GM23248 (cell line): ENCODE measurements at regions not wholly inside any gene's neighbourhood (a gene's known extent, or its start where the extent isn't known, plus 50 kb on each side); places are given as distances from the start of the nearest gene placed in this dataset.

Experiments
- EZH2 ChIP-seq: fragments of 200-600 bp; sonication (generic); IDR thresholded peaks from 2 replicates; pipeline ENCODE4 v1.6.1; 2018; ENCODE audit warnings: antibody characterized with exemption, mild to moderate bottlenecking; ENCODE audit not compliant: insufficient read depth, poor library complexity, severe bottlenecking
- EZH2phosphoT487 ChIP-seq: fragments of 200-600 bp; sonication (generic); IDR thresholded peaks from 2 replicates; pipeline ENCODE4 v1.6.1; 2018; ENCODE audit warnings: antibody characterized with exemption, moderate library complexity, mild to moderate bottlenecking, low read depth; ENCODE audit not compliant: insufficient read depth

- TF ChIP-seq EZH2 (no peak), EZH2phosphoT487 (no peak)
Observed at GRCh38 chr7:55299273-55299967, 65.7 kb upstream of the LANCL2 start.
